GM23338 (cell line): ENCODE measurements at regions not wholly inside any gene's neighbourhood (a gene's known extent, or its start where the extent isn't known, plus 50 kb on each side); places are given as distances from the start of the nearest gene placed in this dataset.

Experiments
- ATAC-seq: fragments of 200-7000 bp; cut with Tn5 transposase; 3 replicates; pipeline ENCODE4 v1.9.1; 2020
- DNase-seq: peaks from one replicate; pipeline ENCODE4 v3.0.0-alpha.2; 2015; ENCODE audit warnings: low spot score
- H2AFZ ChIP-seq: fragments of 200-600 bp; sonication (generic); 2 replicates; pipeline ENCODE4 v1.8.0; 2016; ENCODE audit warnings: antibody characterized with exemption, mild to moderate bottlenecking, moderate library complexity
- H3F3A ChIP-seq: fragments of 200-600 bp; sonication (generic); replicated peaks from 2 replicates; pipeline ENCODE4 v1.8.0; 2017; ENCODE audit warnings: antibody characterized with exemption, mixed run types, low read depth
- H3K27ac ChIP-seq: fragments of 200-600 bp; sonication (generic); 2 replicates; pipeline ENCODE4 v1.6.1; 2016; ENCODE audit warnings: low read depth
- H3K27me3 ChIP-seq: fragments of 200-600 bp; sonication (generic); 2 replicates; pipeline ENCODE4 v1.8.0; 2016; ENCODE audit warnings: mild to moderate bottlenecking, mixed run types, moderate library complexity; ENCODE audit not compliant: insufficient read depth
- H3K36me3 ChIP-seq: fragments of 200-600 bp; sonication (generic); 2 replicates; pipeline ENCODE4 v1.8.0; 2016; ENCODE audit warnings: mild to moderate bottlenecking; ENCODE audit not compliant: insufficient read depth
- H3K4me1 ChIP-seq: fragments of 200-600 bp; sonication (generic); 2 replicates; pipeline ENCODE4 v1.8.0; 2016; ENCODE audit warnings: mild to moderate bottlenecking, moderate library complexity; ENCODE audit not compliant: insufficient read depth
- H3K4me2 ChIP-seq: fragments of 200-600 bp; sonication (generic); 2 replicates; pipeline ENCODE4 v1.7.1; 2017; ENCODE audit warnings: mixed run types
- H3K4me3 ChIP-seq: fragments of 200-600 bp; sonication (generic); 2 replicates; pipeline ENCODE4 v1.6.1; 2016; ENCODE audit warnings: mixed run types
- H3K79me2 ChIP-seq: fragments of 200-600 bp; sonication (generic); replicated peaks from 2 replicates; pipeline ENCODE4 v1.8.0; 2017; ENCODE audit warnings: mild to moderate bottlenecking; ENCODE audit not compliant: insufficient read depth
- H3K9me2 ChIP-seq: fragments of 200-600 bp; sonication (generic); 2 replicates; pipeline ENCODE4 v1.8.0; 2017; ENCODE audit not compliant: insufficient read depth
- H4K20me1 ChIP-seq: fragments of 200-600 bp; sonication (generic); replicated peaks from 2 replicates; pipeline ENCODE4 v1.8.0; 2017; ENCODE audit warnings: mild to moderate bottlenecking; ENCODE audit not compliant: insufficient read depth
- H3K27ac Mint-ChIP-seq: 2 replicates; pipeline ENCODE4 v1.8.0; 2020; ENCODE audit warnings: inconsistent platforms, mild to moderate bottlenecking, moderate library complexity, mixed read lengths
- H3K27me3 Mint-ChIP-seq: 3 replicates; pipeline ENCODE4 v1.8.0; 2022; ENCODE audit warnings: low read depth, mild to moderate bottlenecking, moderate library complexity, mixed read lengths, inconsistent platforms; ENCODE audit not compliant: insufficient read depth, poor library complexity
- H3K36me3 Mint-ChIP-seq: 3 replicates; pipeline ENCODE4 v1.8.0; 2021; ENCODE audit warnings: low read depth, mild to moderate bottlenecking, inconsistent platforms, moderate library complexity, mixed read lengths
- H3K4me1 Mint-ChIP-seq: 3 replicates; pipeline ENCODE4 v1.8.0; 2020; ENCODE audit warnings: mild to moderate bottlenecking, inconsistent platforms, mixed read lengths
- H3K4me3 Mint-ChIP-seq: 3 replicates; pipeline ENCODE4 v1.8.0; 2021; ENCODE audit warnings: moderate library complexity, mild to moderate bottlenecking, inconsistent platforms, mixed read lengths
- H3K9me3 Mint-ChIP-seq: 3 replicates; pipeline ENCODE4 v1.8.0; 2020; ENCODE audit warnings: moderate library complexity, mild to moderate bottlenecking, inconsistent platforms, mixed read lengths
- CREB1 ChIP-seq: fragments of 250-450 bp; sonication (Bioruptor Pico); IDR thresholded peaks from 2 replicates; pipeline ENCODE4 v1.5.0; 2020; ENCODE audit warnings: low read depth, mild to moderate bottlenecking, moderate library complexity
- CTCF ChIP-seq, 2 experiments: fragments of 200-600 bp in 1 of 2; sonication (generic) in 1 of 2; conservative IDR thresholded peaks; 2 replicates each; pipeline versions ENCODE4 v1.5.1 to v1.6.1; 2016 to 2017; ENCODE audit warnings: antibody characterized with exemption in 2 of 2, low read depth in 2 of 2, mild to moderate bottlenecking in 2 of 2, moderate library complexity in 1 of 2
- ETS1 ChIP-seq: IDR thresholded peaks from 2 replicates; pipeline ENCODE4 v1.6.1; 2016; ENCODE audit warnings: antibody characterized with exemption
- EZH2 ChIP-seq: fragments of 200-600 bp; sonication (generic); IDR thresholded peaks from one replicate; pipeline ENCODE4 v1.8.0; 2017; ENCODE audit warnings: antibody characterized with exemption, mild to moderate bottlenecking, low read depth; ENCODE audit not compliant: unreplicated experiment
- EZH2phosphoT487 ChIP-seq: fragments of 200-600 bp; sonication (generic); IDR thresholded peaks from one replicate; pipeline ENCODE4 v1.8.1; 2018; ENCODE audit warnings: antibody characterized with exemption; ENCODE audit not compliant: unreplicated experiment
- JUNB ChIP-seq: IDR thresholded peaks from one replicate; pipeline ENCODE4 v1.6.1; 2016; ENCODE audit warnings: antibody characterized with exemption; ENCODE audit not compliant: unreplicated experiment
- NANOG ChIP-seq: IDR thresholded peaks from 2 replicates; pipeline ENCODE4 v1.6.1; 2016; ENCODE audit warnings: antibody characterized with exemption, borderline replicate concordance
- POLR2AphosphoS5 ChIP-seq: IDR thresholded peaks from 2 replicates; pipeline ENCODE4 v1.6.1; 2016; ENCODE audit warnings: antibody characterized with exemption, low read depth
- STAT1 ChIP-seq: IDR thresholded peaks from one replicate; pipeline ENCODE4 v1.6.1; 2016; ENCODE audit warnings: antibody characterized with exemption; ENCODE audit not compliant: unreplicated experiment
- ZNF114 ChIP-seq: fragments of 250-450 bp; sonication (Bioruptor Pico); IDR thresholded peaks from 2 replicates; pipeline ENCODE4 v1.5.0; 2020; ENCODE audit warnings: mild to moderate bottlenecking, moderate library complexity
- ZNF331 ChIP-seq: fragments of 250-450 bp; sonication (Bioruptor Pico); IDR thresholded peaks from 2 replicates; pipeline ENCODE4 v1.5.0; 2020; ENCODE audit warnings: low read depth, mild to moderate bottlenecking, moderate library complexity
- ZNF462 ChIP-seq: fragments of 250-450 bp; sonication (Bioruptor Pico); IDR thresholded peaks from 2 replicates; pipeline ENCODE4 v1.5.0; 2020; ENCODE audit warnings: mild to moderate bottlenecking, moderate library complexity
- TF ChIP-seq, protein P1 (sequence below): IDR thresholded peaks from one replicate; pipeline ENCODE4 v1.6.1; 2018; ENCODE audit warnings: antibody characterized with exemption; ENCODE audit not compliant: unreplicated experiment

DNA sequence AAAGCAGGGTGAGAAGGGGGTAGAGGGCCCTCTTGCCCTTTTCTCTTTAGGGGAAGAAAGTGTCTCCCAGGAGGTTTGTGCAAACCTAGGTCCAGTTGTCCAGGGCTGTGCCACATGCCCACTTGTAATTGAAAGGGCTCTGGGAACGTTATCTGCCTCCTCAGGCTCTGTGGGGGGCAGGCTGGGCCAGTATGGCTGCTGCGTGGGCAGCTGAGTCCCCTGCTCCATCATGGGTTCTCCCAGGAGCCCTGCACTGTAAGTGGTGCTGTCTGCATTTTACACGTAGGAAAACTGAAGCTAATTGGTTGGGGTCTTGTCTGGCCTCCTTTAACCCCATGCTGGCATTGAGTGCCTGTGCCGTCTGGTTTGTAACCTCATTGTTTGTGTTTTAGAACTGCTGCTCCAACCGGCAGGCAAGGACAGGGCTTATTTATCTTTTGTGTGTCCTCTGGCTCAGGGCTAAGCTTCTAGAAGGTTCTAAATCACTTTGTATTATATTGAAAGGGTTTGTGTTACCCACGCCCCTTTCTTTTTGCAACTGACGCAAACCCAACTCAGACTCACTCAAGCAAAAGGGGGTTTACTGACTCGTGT is 117.7 kb upstream of the CIBAR2 start:
- peaks cover 18% of the 10 kb centered on the region for H3K79me2 ChIP-seq
- DNase-seq (no peak), ATAC-seq (no peak)
- H3K4me1 ChIP-seq, result peaks cover 16% of the 10 kb centered on the region
- peaks cover 6% of the 10 kb centered on the region; the same call in 2 of the 3 replicates for H3K36me3 Mint-ChIP-seq
- no peaks in the 10 kb centered on the region for H3K9me2 ChIP-seq
- H3K27ac ChIP-seq, result no peak overlapping the region
- peaks cover 16% of the 10 kb centered on the region for H3K27me3 Mint-ChIP-seq
- no peak overlapping the region for H2AFZ ChIP-seq
- H3K36me3 ChIP-seq, result no peaks in the 10 kb centered on the region
- H3K4me2 ChIP-seq, result no peak overlapping the region
- H3K4me3 ChIP-seq, result no peak overlapping the region
- H3K4me1 Mint-ChIP-seq, result peaks cover 26% of the 10 kb centered on the region
- H3K27me3 ChIP-seq, result no peaks in the 10 kb centered on the region
- TF ChIP-seq STAT1, result no peak
- TF ChIP-seq CTCF (conservative IDR thresholded peaks at IDR 0.05; ENCODE audit: low read depth in 2 of 2), result no peak
- TF ChIP-seq ETS1, result no peak
- TF ChIP-seq ZNF462 (CRISPR knock-in tag), result no peak
- TF ChIP-seq EZH2, result no peak
- TF ChIP-seq, protein P1, sequence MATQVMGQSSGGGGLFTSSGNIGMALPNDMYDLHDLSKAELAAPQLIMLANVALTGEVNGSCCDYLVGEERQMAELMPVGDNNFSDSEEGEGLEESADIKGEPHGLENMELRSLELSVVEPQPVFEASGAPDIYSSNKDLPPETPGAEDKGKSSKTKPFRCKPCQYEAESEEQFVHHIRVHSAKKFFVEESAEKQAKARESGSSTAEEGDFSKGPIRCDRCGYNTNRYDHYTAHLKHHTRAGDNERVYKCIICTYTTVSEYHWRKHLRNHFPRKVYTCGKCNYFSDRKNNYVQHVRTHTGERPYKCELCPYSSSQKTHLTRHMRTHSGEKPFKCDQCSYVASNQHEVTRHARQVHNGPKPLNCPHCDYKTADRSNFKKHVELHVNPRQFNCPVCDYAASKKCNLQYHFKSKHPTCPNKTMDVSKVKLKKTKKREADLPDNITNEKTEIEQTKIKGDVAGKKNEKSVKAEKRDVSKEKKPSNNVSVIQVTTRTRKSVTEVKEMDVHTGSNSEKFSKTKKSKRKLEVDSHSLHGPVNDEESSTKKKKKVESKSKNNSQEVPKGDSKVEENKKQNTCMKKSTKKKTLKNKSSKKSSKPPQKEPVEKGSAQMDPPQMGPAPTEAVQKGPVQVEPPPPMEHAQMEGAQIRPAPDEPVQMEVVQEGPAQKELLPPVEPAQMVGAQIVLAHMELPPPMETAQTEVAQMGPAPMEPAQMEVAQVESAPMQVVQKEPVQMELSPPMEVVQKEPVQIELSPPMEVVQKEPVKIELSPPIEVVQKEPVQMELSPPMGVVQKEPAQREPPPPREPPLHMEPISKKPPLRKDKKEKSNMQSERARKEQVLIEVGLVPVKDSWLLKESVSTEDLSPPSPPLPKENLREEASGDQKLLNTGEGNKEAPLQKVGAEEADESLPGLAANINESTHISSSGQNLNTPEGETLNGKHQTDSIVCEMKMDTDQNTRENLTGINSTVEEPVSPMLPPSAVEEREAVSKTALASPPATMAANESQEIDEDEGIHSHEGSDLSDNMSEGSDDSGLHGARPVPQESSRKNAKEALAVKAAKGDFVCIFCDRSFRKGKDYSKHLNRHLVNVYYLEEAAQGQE, result no peak
- no peak for TF ChIP-seq EZH2phosphoT487
- no peak for TF ChIP-seq JUNB
- no peak for TF ChIP-seq ZNF331 (CRISPR knock-in tag)
- TF ChIP-seq ZNF114 (CRISPR knock-in tag), result no peak
- TF ChIP-seq CREB1, result no peak
- TF ChIP-seq POLR2AphosphoS5, result no peak
- TF ChIP-seq NANOG, result no peak
- peaks cover 5% of the 10 kb centered on the region; the same call in 2 of the 3 replicates for H3K9me3 Mint-ChIP-seq
- no peak overlapping the region for H3K4me3 Mint-ChIP-seq
- H3F3A ChIP-seq, result peaks cover 5% of the 10 kb centered on the region; the same call in 1 of the 2 replicates
- H4K20me1 ChIP-seq, result no peaks in the 10 kb centered on the region; the same call in 1 of the 2 replicates
- no peak overlapping the region for H3K27ac Mint-ChIP-seq
